ENCODE measurements at regions not wholly inside any gene's neighbourhood (a gene's known extent, or its start where the extent isn't known, plus 50 kb on each side); places are given as distances from the start of the nearest gene placed in this dataset.

DNA sequence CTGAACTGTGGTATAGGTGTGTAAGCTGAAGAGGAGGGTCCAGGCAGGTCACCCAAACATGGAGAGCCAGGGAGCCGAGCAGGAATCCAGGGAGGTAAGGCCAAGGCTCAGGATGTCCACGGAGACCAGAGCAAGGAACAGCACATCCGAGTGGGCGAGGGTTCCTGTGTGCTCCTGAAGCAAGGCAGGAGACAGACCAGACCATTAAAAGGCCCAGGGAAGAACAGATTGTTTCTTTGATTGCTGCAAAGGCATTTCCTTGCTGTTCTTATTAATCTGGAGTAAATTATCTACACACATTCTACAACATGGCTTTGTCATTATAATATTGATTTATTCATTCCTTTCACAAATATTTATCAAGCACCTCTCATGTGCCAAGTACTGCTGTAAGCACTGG, 50.1 kb upstream of the SPTBN1 start:
- peaks cover 2% of the 10 kb centered on the region for H3K4me1 Mint-ChIP-seq
- no peak overlapping the region for H3K4me3 Mint-ChIP-seq
- H3K27me3 Mint-ChIP-seq, result peaks cover 4% of the 10 kb centered on the region
- no peak for DNase-seq
- no peaks in the 10 kb centered on the region for H3K36me3 Mint-ChIP-seq
- no peaks in the 10 kb centered on the region for H3K9me3 Mint-ChIP-seq
- no peak overlapping the region for H3K27ac Mint-ChIP-seq
